ENCODE measurements at regions not wholly inside any gene's neighbourhood (a gene's known extent, or its start where the extent isn't known, plus 50 kb on each side); places are given as distances from the start of the nearest gene placed in this dataset.

- TF ChIP-seq REST (IDR thresholded peaks at IDR 0.05; ENCODE audit: low read depth) = no peak
- TF ChIP-seq EGR1 (IDR thresholded peaks at IDR 0.05) = no peak
- TF ChIP-seq RAD21 (IDR thresholded peaks at IDR 0.05; ENCODE audit: low read depth) = no peak
- no peak for TF ChIP-seq YY1 (IDR thresholded peaks at IDR 0.05; ENCODE audit: low read depth)
- TF ChIP-seq TAF1 (IDR thresholded peaks at IDR 0.05; ENCODE audit: low read depth) = no peak
Observed at GRCh38 chr16:5619304-5619703, 521.7 kb upstream of the EEF2KMT start.

All from Ishikawa (cell line).